ENCODE measurements at regions not wholly inside any gene's neighbourhood (a gene's known extent, or its start where the extent isn't known, plus 50 kb on each side); places are given as distances from the start of the nearest gene placed in this dataset.

- DNase-seq (ENCODE audit: low read depth in 2 of 2, low spot score in 1 of 2) = no peak
Measured at GRCh38 chrX:16444353-16444752, 205.6 kb upstream of the S100G start.

- peak in 1 of 2 donors; percentile 18 for DNase-seq (ENCODE audit: low read depth in 2 of 2, low spot score in 1 of 2)
Measured at GRCh38 chrX:16445166-16445752, 204.7 kb upstream of the S100G start.

GRCh38 chrX:16451334-16451733 is 198.6 kb upstream of the S100G start:
- DNase-seq (ENCODE audit: low read depth in 2 of 2, low spot score in 1 of 2) = no peak

GRCh38 chrX:16454926-16455325 is 195.0 kb upstream of the S100G start:
- no peak for DNase-seq (ENCODE audit: low read depth in 2 of 2, low spot score in 1 of 2)

- DNase-seq (ENCODE audit: low read depth in 2 of 2, low spot score in 1 of 2) = no peak
Measured at GRCh38 chrX:16457239-16457638, 192.7 kb upstream of the S100G start.

- no peak for DNase-seq (ENCODE audit: low read depth in 2 of 2, low spot score in 1 of 2)
Measured at GRCh38 chrX:16458208-16458607, 191.8 kb upstream of the S100G start.

GRCh38 chrX:16459008-16459407 is 190.9 kb upstream of the S100G start:
- no peak for DNase-seq (ENCODE audit: low read depth in 2 of 2, low spot score in 1 of 2)

GRCh38 chrX:16461968-16462367 is 188.0 kb upstream of the S100G start:
- no peak for DNase-seq (ENCODE audit: low read depth in 2 of 2, low spot score in 1 of 2)

GRCh38 chrX:16462912-16463311 is 187.0 kb upstream of the S100G start:
- DNase-seq (ENCODE audit: low read depth in 2 of 2, low spot score in 1 of 2) = no peak

GRCh38 chrX:16464369-16464768 is 185.6 kb upstream of the S100G start:
- DNase-seq (ENCODE audit: low read depth in 2 of 2, low spot score in 1 of 2) = no peak

- DNase-seq (ENCODE audit: low read depth in 2 of 2, low spot score in 1 of 2) = no peak
Measured at GRCh38 chrX:16465081-16465876, 184.7 kb upstream of the S100G start.

GRCh38 chrX:16466640-16467432 is 183.1 kb upstream of the S100G start:
- DNase-seq (ENCODE audit: low read depth in 2 of 2, low spot score in 1 of 2) = no peak

- DNase-seq (ENCODE audit: low read depth in 2 of 2, low spot score in 1 of 2) = no peak
Measured at GRCh38 chrX:16469870-16470269, 180.1 kb upstream of the S100G start.

- DNase-seq (ENCODE audit: low read depth in 2 of 2, low spot score in 1 of 2) = no peak
Measured at GRCh38 chrX:16472345-16472744, 177.6 kb upstream of the S100G start.

- DNase-seq (ENCODE audit: low read depth in 2 of 2, low spot score in 1 of 2) = no peak
Measured at GRCh38 chrX:16474511-16474910, 175.4 kb upstream of the S100G start.

- no peak for DNase-seq (ENCODE audit: low read depth in 2 of 2, low spot score in 1 of 2)
Measured at GRCh38 chrX:16476009-16476408, 173.9 kb upstream of the S100G start.

- DNase-seq (ENCODE audit: low read depth in 2 of 2, low spot score in 1 of 2) = no peak
Measured at GRCh38 chrX:16476692-16477091, 173.3 kb upstream of the S100G start.

- no peak for DNase-seq (ENCODE audit: low read depth in 2 of 2, low spot score in 1 of 2)
Measured at GRCh38 chrX:16479206-16479869, 170.6 kb upstream of the S100G start.

GRCh38 chrX:16480049-16480448 is 169.9 kb upstream of the S100G start:
- no peak for DNase-seq (ENCODE audit: low read depth in 2 of 2, low spot score in 1 of 2)

- no peak for DNase-seq (ENCODE audit: low read depth in 2 of 2, low spot score in 1 of 2)
Measured at GRCh38 chrX:16484338-16484737, 165.6 kb upstream of the S100G start.

GRCh38 chrX:16487620-16488385 is 162.2 kb upstream of the S100G start:
- no peak for DNase-seq (ENCODE audit: low read depth in 2 of 2, low spot score in 1 of 2)
